Gastrocnemius medialis (tissue), 4 donors: ENCODE measurements at regions not wholly inside any gene's neighbourhood (a gene's known extent, or its start where the extent isn't known, plus 50 kb on each side); places are given as distances from the start of the nearest gene placed in this dataset.
A peak's percentile ranks its signal among the peaks of the same experiment; 100 is the strongest.

Experiments used
- ATAC-seq, 2 donors: fragments of 150-250 bp; one replicate each; pipeline ENCODE4 v1.9.1; 2016
- DNase-seq, 2 donors: peaks; one replicate each; pipeline ENCODE4 v3.0.0-alpha.2; 2019
- H3K27ac ChIP-seq, 4 donors: fragments of 200-600 bp; sonication (generic); 1 replicate in 1 of 4; 2 replicates in 3 of 4; pipeline ENCODE4 v1.5.1; 2016 to 2018; ENCODE audit warnings: mild to moderate bottlenecking in 2 of 4, moderate library complexity in 1 of 4
- H3K27me3 ChIP-seq, 3 donors: fragments of 200-600 bp; sonication (generic) in 2 of 3; 1 replicate in 1 of 3; 2 replicates in 2 of 3; pipeline versions ENCODE4 v1.5.1 to v1.6.0; 2016 to 2019; ENCODE audit warnings: mild to moderate bottlenecking in 1 of 3, moderate library complexity in 1 of 3
- H3K36me3 ChIP-seq, 2 donors: fragments of 200-600 bp; sonication (generic) in 1 of 2; one replicate each; pipeline ENCODE4 v1.5.1; 2017 to 2018
- H3K4me1 ChIP-seq, 2 donors: fragments of 200-600 bp; sonication (generic) in 1 of 2; one replicate each; pipeline ENCODE4 v1.5.1; 2016 to 2017; ENCODE audit warnings: mild to moderate bottlenecking in 2 of 2
- H3K4me3 ChIP-seq, 4 donors: fragments of 200-600 bp; sonication (generic) in 3 of 4; 1 replicate in 1 of 4; 2 replicates in 3 of 4; pipeline ENCODE4 v1.5.1; 2016 to 2019; ENCODE audit warnings: mild to moderate bottlenecking in 2 of 4
- H3K9me3 ChIP-seq, 3 donors: fragments of 200-600 bp; sonication (generic) in 2 of 3; 1 replicate in 1 of 3; 2 replicates in 2 of 3; pipeline ENCODE4 v1.5.1; 2016 to 2019
- POLR2A ChIP-seq, 2 donors: fragments of 450-650 bp; IDR thresholded peaks; one replicate each; pipeline ENCODE4 v1.6.1; 2017; ENCODE audit warnings: antibody characterized with exemption in 2 of 2, mild to moderate bottlenecking in 2 of 2, moderate library complexity in 2 of 2
- in situ Hi-C, 4 donors: fragments of 200-750 bp; cut with MboI; loops; one replicate each; pipeline versions ENCODE4 v1.15.0 to v1.8.0; 2017; ENCODE audit warnings: low sequenced_read_pairs in 4 of 4
- intact Hi-C: fragments of 100-400 bp; cut with DNase I; formaldehyde crosslinking; loops from one replicate; pipeline ENCODE4 v1.15.1; 2023; ENCODE audit warnings: low total_unique reads
- TF ChIP-seq, protein P1 (sequence below), 5 experiments: fragments of 450-650 bp in 3 of 5; fragments of 200-600 bp in 2 of 5; sonication (generic) in 2 of 5; IDR thresholded peaks in 4 of 5; conservative IDR thresholded peaks in 1 of 5; 1 replicate in 4 of 5; 2 replicates in 1 of 5; pipeline ENCODE4 v1.5.1; 2016 to 2019; ENCODE audit warnings: antibody characterized with exemption in 5 of 5, mild to moderate bottlenecking in 3 of 5, moderate library complexity in 3 of 5

DNA sequence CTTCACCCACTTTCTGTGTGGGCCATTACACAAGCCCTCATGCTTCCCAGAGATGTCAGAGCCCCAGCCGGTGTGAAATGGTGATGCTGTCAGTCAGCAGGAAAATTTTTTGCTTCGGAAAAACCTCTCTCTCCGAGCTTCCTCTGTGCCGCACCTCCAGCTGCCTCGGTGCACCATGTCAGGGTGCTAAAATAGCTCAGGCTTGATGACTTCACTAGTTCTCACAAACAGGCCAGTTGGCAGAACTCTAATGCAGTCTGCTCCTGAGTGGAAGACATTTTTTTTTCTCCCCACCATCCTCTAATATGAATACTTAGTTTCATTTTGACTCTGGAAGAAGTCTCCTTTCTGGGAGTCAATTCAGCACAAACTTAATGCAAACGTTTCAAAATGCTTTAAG is 71.3 kb downstream of the KLF12 start:
- Histone ChIP-seq H3K4me3 (peak overlapping the region; percentile 34 to 45 (median 40)), H3K4me1 (peaks cover 38 to 62% of the 10 kb centered on the region in 2 donors), H3K9me3 (no peaks in the 10 kb centered on the region), H3K36me3 (no peaks in the 10 kb centered on the region), H3K27ac (peak overlapping the region; percentile 71 to 79 (median 76)), H3K27me3 (no peaks in the 10 kb centered on the region)
- TF ChIP-seq, protein P1, sequence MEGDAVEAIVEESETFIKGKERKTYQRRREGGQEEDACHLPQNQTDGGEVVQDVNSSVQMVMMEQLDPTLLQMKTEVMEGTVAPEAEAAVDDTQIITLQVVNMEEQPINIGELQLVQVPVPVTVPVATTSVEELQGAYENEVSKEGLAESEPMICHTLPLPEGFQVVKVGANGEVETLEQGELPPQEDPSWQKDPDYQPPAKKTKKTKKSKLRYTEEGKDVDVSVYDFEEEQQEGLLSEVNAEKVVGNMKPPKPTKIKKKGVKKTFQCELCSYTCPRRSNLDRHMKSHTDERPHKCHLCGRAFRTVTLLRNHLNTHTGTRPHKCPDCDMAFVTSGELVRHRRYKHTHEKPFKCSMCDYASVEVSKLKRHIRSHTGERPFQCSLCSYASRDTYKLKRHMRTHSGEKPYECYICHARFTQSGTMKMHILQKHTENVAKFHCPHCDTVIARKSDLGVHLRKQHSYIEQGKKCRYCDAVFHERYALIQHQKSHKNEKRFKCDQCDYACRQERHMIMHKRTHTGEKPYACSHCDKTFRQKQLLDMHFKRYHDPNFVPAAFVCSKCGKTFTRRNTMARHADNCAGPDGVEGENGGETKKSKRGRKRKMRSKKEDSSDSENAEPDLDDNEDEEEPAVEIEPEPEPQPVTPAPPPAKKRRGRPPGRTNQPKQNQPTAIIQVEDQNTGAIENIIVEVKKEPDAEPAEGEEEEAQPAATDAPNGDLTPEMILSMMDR (IDR thresholded peaks at IDR 0.05 in 4 of 5, conservative IDR thresholded peaks at IDR 0.05 in 1 of 5) = no peak
- DNase-seq = peak; percentile 53 to 72
- in situ Hi-C loops = no loop called here
- intact Hi-C loops = loop anchor here (2.0 kb wide), 1 partner anchor 72 kb away; the partner anchor contains the start of gene KLF12
- ATAC-seq = peak; percentile 98 to 99

GRCh38 chr13:74061926-74062595 is 72.1 kb downstream of the KLF12 start:
- Histone ChIP-seq H3K36me3 (no peaks in the 10 kb centered on the region), H3K4me1 (peaks cover 47 to 65% of the 10 kb centered on the region in 2 donors), H3K4me3 (no peak overlapping the region), H3K27me3 (no peaks in the 10 kb centered on the region), H3K27ac (peak overlapping the region; percentile 71 to 79 (median 76)), H3K9me3 (no peaks in the 10 kb centered on the region)
- in situ Hi-C loops = no loop called here
- ATAC-seq (no peak), DNase-seq (no peak)
- TF ChIP-seq POLR2A (IDR thresholded peaks at IDR 0.05) = no peak
- TF ChIP-seq, protein P1 (IDR thresholded peaks at IDR 0.05 in 4 of 5, conservative IDR thresholded peaks at IDR 0.05 in 1 of 5) = no peak
- intact Hi-C loops = loop anchor here (2.0 kb wide), 1 partner anchor 73 kb away; the partner anchor contains the start of gene KLF12

GRCh38 chr13:74056801-74057542 is 77.2 kb downstream of the KLF12 start:
- H3K4me1 ChIP-seq = peaks cover 46 to 62% of the 10 kb centered on the region in 2 donors
- ATAC-seq = peak; percentile 79 to 89
- H3K27ac ChIP-seq = peak overlapping the region; percentile 24 to 66 (median 45)
- intact Hi-C loops (no loop called here), in situ Hi-C loops (no loop called here)
- peak; percentile 38 to 61 for DNase-seq
- no peaks in the 10 kb centered on the region for H3K27me3 ChIP-seq
- no peak for TF ChIP-seq POLR2A (IDR thresholded peaks at IDR 0.05)
- TF ChIP-seq, protein P1 (IDR thresholded peaks at IDR 0.05 in 4 of 5, conservative IDR thresholded peaks at IDR 0.05 in 1 of 5) = no peak
- no peaks in the 10 kb centered on the region for H3K36me3 ChIP-seq
- no peaks in the 10 kb centered on the region for H3K9me3 ChIP-seq
- peak overlapping the region in 1 of 4 donors; percentile 8 for H3K4me3 ChIP-seq

DNA sequence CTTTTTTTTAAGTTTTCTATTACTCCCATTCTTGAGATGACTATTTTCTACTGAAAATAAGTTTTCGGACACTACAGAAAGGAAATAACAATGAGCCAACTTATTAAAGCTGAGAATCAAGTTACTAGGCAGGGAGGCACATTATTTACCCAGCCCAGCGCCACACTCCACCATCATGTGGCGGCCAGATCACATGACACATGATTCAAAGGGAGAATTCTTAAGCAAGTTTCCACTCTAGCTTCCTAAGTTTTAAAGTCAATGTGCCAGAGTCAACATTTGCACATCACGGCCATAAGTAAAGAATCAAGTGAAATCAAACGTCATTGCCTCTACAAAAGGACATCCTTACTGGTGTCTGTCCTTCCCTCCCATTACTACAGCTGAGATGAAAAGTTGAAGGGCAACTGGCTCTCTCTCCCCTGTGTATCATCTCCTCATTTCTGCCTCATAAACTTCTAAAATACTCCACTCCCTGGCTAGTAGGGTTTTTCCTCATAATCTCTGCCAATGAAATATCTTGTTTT is 81.7 kb downstream of the KLF12 start:
- no peaks in the 10 kb centered on the region for H3K36me3 ChIP-seq
- no peak overlapping the region for H3K4me3 ChIP-seq
- peaks cover 34 to 42% of the 10 kb centered on the region in 2 donors for H3K4me1 ChIP-seq
- H3K27me3 ChIP-seq = no peaks in the 10 kb centered on the region
- in situ Hi-C loops = no loop called here
- no peaks in the 10 kb centered on the region for H3K9me3 ChIP-seq
- no peak for DNase-seq
- intact Hi-C loops = no loop called here
- no peak for ATAC-seq
- H3K27ac ChIP-seq = no peak overlapping the region
- no peak for TF ChIP-seq POLR2A (IDR thresholded peaks at IDR 0.05)

GRCh38 chr13:74048756-74049155 is 85.4 kb downstream of the KLF12 start:
- H3K4me3 ChIP-seq = no peak overlapping the region
- no peaks in the 10 kb centered on the region for H3K9me3 ChIP-seq
- no peaks in the 10 kb centered on the region for H3K36me3 ChIP-seq
- H3K27ac ChIP-seq = no peak overlapping the region
- intact Hi-C loops = no loop called here
- TF ChIP-seq, protein P1 (IDR thresholded peaks at IDR 0.05 in 4 of 5, conservative IDR thresholded peaks at IDR 0.05 in 1 of 5) = no peak
- TF ChIP-seq POLR2A (IDR thresholded peaks at IDR 0.05) = no peak
- ATAC-seq (no peak), DNase-seq (no peak)
- in situ Hi-C loops = no loop called here
- H3K27me3 ChIP-seq = no peaks in the 10 kb centered on the region
- H3K4me1 ChIP-seq = peaks cover 15 to 21% of the 10 kb centered on the region in 2 donors
